ENCODE measurements at regions not wholly inside any gene's neighbourhood (a gene's known extent, or its start where the extent isn't known, plus 50 kb on each side); places are given as distances from the start of the nearest gene placed in this dataset.

DNA sequence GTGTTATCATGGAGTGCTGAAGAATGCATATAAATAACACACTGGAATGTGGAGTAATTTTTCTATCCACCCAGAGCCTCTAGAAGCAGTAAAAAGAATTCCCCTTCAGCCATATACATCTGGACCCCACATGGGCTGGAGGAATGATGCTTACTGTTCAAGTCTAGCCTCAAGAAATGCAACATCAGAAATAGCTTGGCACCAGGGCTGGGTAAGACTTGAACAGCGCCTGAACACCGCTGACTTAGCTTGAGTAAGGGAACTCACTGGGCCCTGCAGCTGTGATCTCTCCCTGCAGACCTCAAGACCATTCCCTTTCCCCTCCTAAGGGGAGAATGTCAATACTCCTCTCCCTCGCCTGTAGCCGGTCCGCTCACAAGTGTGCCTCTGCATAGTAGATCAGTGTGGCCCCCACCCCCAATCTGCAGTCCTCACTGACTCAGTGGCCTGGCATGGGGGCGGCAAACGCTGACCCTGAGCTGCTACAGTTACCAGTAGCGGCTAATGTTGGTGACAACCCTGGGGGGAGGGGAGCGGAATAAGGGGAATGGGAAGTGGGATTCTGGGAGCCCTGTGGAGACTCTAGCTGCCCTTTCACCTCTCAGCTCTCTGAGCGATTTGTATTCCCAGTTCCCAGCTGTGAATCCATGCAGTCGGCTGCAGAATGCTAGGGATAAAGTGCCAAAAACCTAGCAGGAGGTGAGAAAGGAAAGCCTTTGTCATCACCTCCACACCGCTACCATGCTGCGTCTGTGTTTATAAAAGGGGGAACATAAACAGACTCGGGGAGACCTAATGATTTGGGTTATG is 483.9 kb downstream of the DISC1 start:
- TF ChIP-seq RAD21 (IDR thresholded peaks at IDR 0.05; ENCODE audit: low read length) (no peak), CEBPB (IDR thresholded peaks at IDR 0.05; ENCODE audit: low read depth, low read length) (no peak), POLR2A (IDR thresholded peaks at IDR 0.05; ENCODE audit: low read depth, low read length) (no peak), MXI1 (IDR thresholded peaks at IDR 0.05; ENCODE audit: borderline replicate concordance, low read depth, low read length) (no peak), RCOR1 (IDR thresholded peaks at IDR 0.05; ENCODE audit: insufficient replicate concordance, low read length) (no peak), FOS (IDR thresholded peaks at IDR 0.05; ENCODE audit: low read depth, low read length) (no peak), BHLHE40 (IDR thresholded peaks at IDR 0.05; ENCODE audit: low read depth, low read length) (no peak)
- TF ChIP-seq, protein P1, sequence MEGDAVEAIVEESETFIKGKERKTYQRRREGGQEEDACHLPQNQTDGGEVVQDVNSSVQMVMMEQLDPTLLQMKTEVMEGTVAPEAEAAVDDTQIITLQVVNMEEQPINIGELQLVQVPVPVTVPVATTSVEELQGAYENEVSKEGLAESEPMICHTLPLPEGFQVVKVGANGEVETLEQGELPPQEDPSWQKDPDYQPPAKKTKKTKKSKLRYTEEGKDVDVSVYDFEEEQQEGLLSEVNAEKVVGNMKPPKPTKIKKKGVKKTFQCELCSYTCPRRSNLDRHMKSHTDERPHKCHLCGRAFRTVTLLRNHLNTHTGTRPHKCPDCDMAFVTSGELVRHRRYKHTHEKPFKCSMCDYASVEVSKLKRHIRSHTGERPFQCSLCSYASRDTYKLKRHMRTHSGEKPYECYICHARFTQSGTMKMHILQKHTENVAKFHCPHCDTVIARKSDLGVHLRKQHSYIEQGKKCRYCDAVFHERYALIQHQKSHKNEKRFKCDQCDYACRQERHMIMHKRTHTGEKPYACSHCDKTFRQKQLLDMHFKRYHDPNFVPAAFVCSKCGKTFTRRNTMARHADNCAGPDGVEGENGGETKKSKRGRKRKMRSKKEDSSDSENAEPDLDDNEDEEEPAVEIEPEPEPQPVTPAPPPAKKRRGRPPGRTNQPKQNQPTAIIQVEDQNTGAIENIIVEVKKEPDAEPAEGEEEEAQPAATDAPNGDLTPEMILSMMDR (conservative IDR thresholded peaks at IDR 0.05; ENCODE audit: low read depth, low read length): no peak

All from IMR-90 (cell line).